ENCODE measurements at regions not wholly inside any gene's neighbourhood (a gene's known extent, or its start where the extent isn't known, plus 50 kb on each side); places are given as distances from the start of the nearest gene placed in this dataset.

GRCh38 chr1:2940178-2940577 lies 81.1 kb upstream of the ACTRT2 start:
- TF ChIP-seq RFX5 (IDR thresholded peaks at IDR 0.05; ENCODE audit: low read depth, low read length): no peak
- no peak for TF ChIP-seq POLR2A (IDR thresholded peaks at IDR 0.05; ENCODE audit: low read depth, low read length)
- TF ChIP-seq CTCF (conservative IDR thresholded peaks at IDR 0.05; ENCODE audit: low read depth, low read length): no peak
- no peak for TF ChIP-seq RAD21 (IDR thresholded peaks at IDR 0.05; ENCODE audit: low read length)
- TF ChIP-seq FOS (IDR thresholded peaks at IDR 0.05; ENCODE audit: low read depth, low read length): no peak
- no peak for TF ChIP-seq SMC3 (IDR thresholded peaks at IDR 0.05; ENCODE audit: low read depth, low read length)
- no peak for TF ChIP-seq USF2 (IDR thresholded peaks at IDR 0.05; ENCODE audit: low read depth, low read length)
- no peak for TF ChIP-seq CHD1 (IDR thresholded peaks at IDR 0.05; ENCODE audit: low read depth, low read length)
- TF ChIP-seq CEBPB (IDR thresholded peaks at IDR 0.05; ENCODE audit: low read depth, low read length): no peak

Measured in IMR-90 (cell line).